ENCODE measurements at regions not wholly inside any gene's neighbourhood (a gene's known extent, or its start where the extent isn't known, plus 50 kb on each side); places are given as distances from the start of the nearest gene placed in this dataset.

- H3K79me2 ChIP-seq (ENCODE audit: insufficient read depth, low read length), result no peaks in the 10 kb centered on the region
- H3K27me3 ChIP-seq (ENCODE audit: insufficient read depth, low read length, poor library complexity, severe bottlenecking), result no peaks in the 10 kb centered on the region
- no peaks in the 10 kb centered on the region for H3K4me1 ChIP-seq (ENCODE audit: insufficient read depth, low read length, poor library complexity, severe bottlenecking)
- H3K9me3 ChIP-seq (ENCODE audit: insufficient read depth, low read depth, low read length), result no peaks in the 10 kb centered on the region
- no peaks in the 10 kb centered on the region for H3K9me2 ChIP-seq (replicated peaks; ENCODE audit: low read depth, low read length)
- H4K20me1 ChIP-seq (ENCODE audit: insufficient read depth, low read length, poor library complexity, severe bottlenecking), result no peaks in the 10 kb centered on the region
- no peak overlapping the region for H3K9ac ChIP-seq (ENCODE audit: low read depth, low read length, poor library complexity, severe bottlenecking)
- no peaks in the 10 kb centered on the region for H3F3A ChIP-seq (ENCODE audit: low read depth)
- TF ChIP-seq EZH2phosphoT487 (IDR thresholded peaks at IDR 0.05; ENCODE audit: borderline replicate concordance) (no peak), CTCF (conservative IDR thresholded peaks at IDR 0.05; ENCODE audit: low read length) (no peak)
- H3K36me3 ChIP-seq (ENCODE audit: insufficient read depth, low read length), result no peaks in the 10 kb centered on the region
- H3K4me2 ChIP-seq (ENCODE audit: low read depth, low read length, poor library complexity, severe bottlenecking), result no peak overlapping the region
- H2AFZ ChIP-seq (ENCODE audit: low read length), result no peak overlapping the region
- H3K4me3 ChIP-seq (ENCODE audit: low read length, poor library complexity, severe bottlenecking), result no peak overlapping the region
Measured at GRCh38 chr16:9655051-9655450, 527.2 kb downstream of the GRIN2A start.

- Histone ChIP-seq H3K27me3 (ENCODE audit: insufficient read depth, low read length, poor library complexity, severe bottlenecking) (no peaks in the 10 kb centered on the region), H3K79me2 (ENCODE audit: insufficient read depth, low read length) (no peaks in the 10 kb centered on the region), H3K4me2 (ENCODE audit: low read depth, low read length, poor library complexity, severe bottlenecking) (no peak overlapping the region), H3K9ac (ENCODE audit: low read depth, low read length, poor library complexity, severe bottlenecking) (no peak overlapping the region), H3K9me3 (ENCODE audit: insufficient read depth, low read depth, low read length) (no peaks in the 10 kb centered on the region), H2AFZ (ENCODE audit: low read length) (no peak overlapping the region), H3K4me3 (ENCODE audit: low read length, poor library complexity, severe bottlenecking) (no peak overlapping the region), H3K36me3 (ENCODE audit: insufficient read depth, low read length) (no peaks in the 10 kb centered on the region), H3K9me2 (replicated peaks; ENCODE audit: low read depth, low read length) (no peaks in the 10 kb centered on the region), H3K4me1 (ENCODE audit: insufficient read depth, low read length, poor library complexity, severe bottlenecking) (no peaks in the 10 kb centered on the region), H4K20me1 (ENCODE audit: insufficient read depth, low read length, poor library complexity, severe bottlenecking) (no peaks in the 10 kb centered on the region), H3F3A (ENCODE audit: low read depth) (no peaks in the 10 kb centered on the region)
- TF ChIP-seq EZH2phosphoT487 (IDR thresholded peaks at IDR 0.05; ENCODE audit: borderline replicate concordance) (no peak), CTCF (conservative IDR thresholded peaks at IDR 0.05; ENCODE audit: low read length) (no peak)
Measured at GRCh38 chr16:9657641-9658040, 524.6 kb downstream of the GRIN2A start.

GRCh38 chr16:9658164-9658563 lies 524.1 kb downstream of the GRIN2A start:
- Histone ChIP-seq H3K27me3 (ENCODE audit: insufficient read depth, low read length, poor library complexity, severe bottlenecking) (no peaks in the 10 kb centered on the region), H4K20me1 (ENCODE audit: insufficient read depth, low read length, poor library complexity, severe bottlenecking) (no peaks in the 10 kb centered on the region), H3K9me3 (ENCODE audit: insufficient read depth, low read depth, low read length) (no peaks in the 10 kb centered on the region), H3F3A (ENCODE audit: low read depth) (no peaks in the 10 kb centered on the region), H3K4me3 (ENCODE audit: low read length, poor library complexity, severe bottlenecking) (no peak overlapping the region), H2AFZ (ENCODE audit: low read length) (no peak overlapping the region), H3K9me2 (replicated peaks; ENCODE audit: low read depth, low read length) (no peaks in the 10 kb centered on the region), H3K9ac (ENCODE audit: low read depth, low read length, poor library complexity, severe bottlenecking) (no peak overlapping the region), H3K36me3 (ENCODE audit: insufficient read depth, low read length) (no peaks in the 10 kb centered on the region), H3K4me1 (ENCODE audit: insufficient read depth, low read length, poor library complexity, severe bottlenecking) (no peaks in the 10 kb centered on the region), H3K79me2 (ENCODE audit: insufficient read depth, low read length) (no peaks in the 10 kb centered on the region), H3K4me2 (ENCODE audit: low read depth, low read length, poor library complexity, severe bottlenecking) (no peak overlapping the region)
- TF ChIP-seq CTCF (conservative IDR thresholded peaks at IDR 0.05; ENCODE audit: low read length) (no peak), EZH2phosphoT487 (IDR thresholded peaks at IDR 0.05; ENCODE audit: borderline replicate concordance) (no peak)
